GM12865 (cell line): ENCODE measurements at regions not wholly inside any gene's neighbourhood (a gene's known extent, or its start where the extent isn't known, plus 50 kb on each side); places are given as distances from the start of the nearest gene placed in this dataset.
"Not testable (repeated sequence)": the region's sequence is repeated elsewhere in the genome, so short reads cannot be mapped to it uniquely, and the experiment has no call there.

Experiments used
- DNase-seq: peaks from one replicate; pipeline ENCODE4 v3.0.0; 2010; ENCODE audit warnings: low read depth
- H3K4me3 ChIP-seq: 2 replicates; pipeline ENCODE4 v1.5.1; 2011; ENCODE audit warnings: mild to moderate bottlenecking, low read depth, low read length, control low read depth
- CTCF ChIP-seq: IDR thresholded peaks from 2 replicates; pipeline ENCODE4 v1.5.1; 2011; ENCODE audit warnings: low read length, control low read depth, low read depth, inconsistent platforms; ENCODE audit not compliant: insufficient read depth; ENCODE audit errors: missing control alignments

GRCh38 chr7:63087575-63088190 is 911.0 kb upstream of the ZNF722 start:
- no peak for TF ChIP-seq CTCF
- H3K4me3 ChIP-seq, result no peak overlapping the region
- no peak for DNase-seq

GRCh38 chr7:63092951-63093350 is 905.7 kb upstream of the ZNF722 start:
- DNase-seq, result no peak
- H3K4me3 ChIP-seq, result no peak overlapping the region

GRCh38 chr7:63093481-63093880 is 905.2 kb upstream of the ZNF722 start:
- DNase-seq, result no peak
- TF ChIP-seq CTCF, result no peak
- H3K4me3 ChIP-seq, result no peak overlapping the region

More at GRCh38 chr7:63092951-63093350, 905.7 kb upstream of the ZNF722 start:
- no peak for TF ChIP-seq CTCF

GRCh38 chr7:63096141-63096540 is 902.5 kb upstream of the ZNF722 start:
- no peak for DNase-seq
- H3K4me3 ChIP-seq, result no peak overlapping the region
- no peak for TF ChIP-seq CTCF

GRCh38 chr7:63104666-63105065 is 894.0 kb upstream of the ZNF722 start:
- H3K4me3 ChIP-seq, result no peak overlapping the region
- no peak for TF ChIP-seq CTCF
- no peak for DNase-seq

- TF ChIP-seq CTCF, result no peak
- H3K4me3 ChIP-seq, result no peak overlapping the region
- DNase-seq, result no peak
Measured at GRCh38 chr7:63105978-63106377, 892.7 kb upstream of the ZNF722 start.

- no peak overlapping the region for H3K4me3 ChIP-seq
- TF ChIP-seq CTCF, result no peak
- no peak for DNase-seq
Measured at GRCh38 chr7:63106506-63107388, 891.9 kb upstream of the ZNF722 start.

GRCh38 chr7:63111511-63111910 is 887.1 kb upstream of the ZNF722 start:
- not testable (repeated sequence) for H3K4me3 ChIP-seq, DNase-seq
